Right lobe of liver (tissue), 6 donors: ENCODE measurements at regions not wholly inside any gene's neighbourhood (a gene's known extent, or its start where the extent isn't known, plus 50 kb on each side); places are given as distances from the start of the nearest gene placed in this dataset.

Source experiments
- ATAC-seq, 4 donors: fragments of 200-7000 bp; cut with Tn5 transposase; one replicate each; pipeline ENCODE4 v1.9.1; 2020; ENCODE audit warnings: mild to moderate bottlenecking in 4 of 4, moderate library complexity in 4 of 4
- DNase-seq, 3 donors: peaks; one replicate each; pipeline ENCODE4 v3.0.0-alpha.2; 2020
- H3K27ac ChIP-seq, 3 donors: fragments of 200-600 bp; one replicate each; pipeline ENCODE4 v1.8.0; 2022
- H3K27me3 ChIP-seq, 2 donors: fragments of 200-600 bp; one replicate each; pipeline ENCODE4 v1.8.0; 2022
- H3K36me3 ChIP-seq, 4 donors: fragments of 200-600 bp; sonication (generic) in 1 of 4; one replicate each; pipeline versions ENCODE4 v1.5.1 to v1.8.0; 2017 to 2022; ENCODE audit warnings: control low read depth in 1 of 4
- H3K4me1 ChIP-seq, 4 donors: fragments of 200-600 bp; sonication (generic) in 1 of 4; one replicate each; pipeline versions ENCODE4 v1.5.1 to v1.8.0; 2017 to 2022; ENCODE audit warnings: control low read depth in 1 of 4
- H3K4me3 ChIP-seq, 3 donors: fragments of 200-600 bp; one replicate each; pipeline ENCODE4 v1.8.0; 2022
- H3K9me3 ChIP-seq, 4 donors: fragments of 200-600 bp; sonication (generic) in 1 of 4; one replicate each; pipeline versions ENCODE4 v1.5.1 to v1.8.0; 2017 to 2022; ENCODE audit warnings: control low read depth in 1 of 4
- CTCF ChIP-seq, 4 donors: fragments of 200-600 bp in 3 of 4; fragments of 450-650 bp in 1 of 4; IDR thresholded peaks; one replicate each; pipeline versions ENCODE4 v1.5.1 to v1.8.0; 2016 to 2022; ENCODE audit warnings: antibody characterized with exemption in 4 of 4, mild to moderate bottlenecking in 2 of 4
- POLR2A ChIP-seq: fragments of 450-650 bp; IDR thresholded peaks from one replicate; pipeline ENCODE4 v1.6.1; 2017; ENCODE audit warnings: antibody characterized with exemption, mild to moderate bottlenecking
- WGBS: methylation state at CpG from one replicate; pipeline ENCODE4 v1.1.6; 2018; ENCODE audit warnings: low coverage, low lambda C conversion rate; ENCODE audit not compliant: insufficient coverage; ENCODE audit errors: missing lambda C conversion rate; 5-methylcytosine and 5-hydroxymethylcytosine counted together
- intact Hi-C, 2 donors: fragments of 100-400 bp; cut with DNase I; formaldehyde crosslinking; loops; one replicate each; pipeline versions ENCODE4 v1.11.2 to v1.14.1; 2022
- donor health status: DM: no; HTN: yes; CAD: no.
- donor health status: DM: no; HTN: no; CAD: no.
- donor health status: DM: no; HTN: no; CAD: no.
- donor health status: DM: no; HTN: yes; CAD: no.
- donor health status: DM: no; HTN: yes; CAD: no.

DNA sequence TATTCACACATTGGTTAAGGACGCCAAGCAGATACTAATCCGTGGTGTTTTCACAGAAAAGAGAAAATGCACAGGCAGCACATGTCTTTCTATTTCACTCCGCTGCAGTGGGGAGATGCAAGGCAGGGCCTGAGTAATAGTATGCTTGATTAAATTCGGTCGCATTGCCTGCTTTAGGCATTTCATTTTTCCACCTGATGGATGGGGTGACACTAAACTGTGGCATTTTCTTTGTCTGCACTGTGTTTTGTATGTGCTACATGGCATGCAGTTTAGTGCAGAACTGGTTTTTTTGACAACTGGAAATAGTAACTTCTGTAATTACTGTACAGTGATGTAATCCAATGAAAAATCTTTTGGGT lies 94.9 kb downstream of the SLC17A6 start:
- DNase-seq (no peak), ATAC-seq (no peak)
- H3K27ac ChIP-seq, result no peak overlapping the region
- intact Hi-C loops, result no loop called here
- 41% methylated on average over 5 of the region's 5 CpGs for WGBS
- H3K4me1 ChIP-seq, result no peaks in the 10 kb centered on the region
- H3K27me3 ChIP-seq, result no peaks in the 10 kb centered on the region
- no peaks in the 10 kb centered on the region for H3K9me3 ChIP-seq
- H3K36me3 ChIP-seq, result no peaks in the 10 kb centered on the region
- no peak for TF ChIP-seq CTCF (IDR thresholded peaks at IDR 0.05)
- no peak for TF ChIP-seq POLR2A
- H3K4me3 ChIP-seq, result no peak overlapping the region

DNA sequence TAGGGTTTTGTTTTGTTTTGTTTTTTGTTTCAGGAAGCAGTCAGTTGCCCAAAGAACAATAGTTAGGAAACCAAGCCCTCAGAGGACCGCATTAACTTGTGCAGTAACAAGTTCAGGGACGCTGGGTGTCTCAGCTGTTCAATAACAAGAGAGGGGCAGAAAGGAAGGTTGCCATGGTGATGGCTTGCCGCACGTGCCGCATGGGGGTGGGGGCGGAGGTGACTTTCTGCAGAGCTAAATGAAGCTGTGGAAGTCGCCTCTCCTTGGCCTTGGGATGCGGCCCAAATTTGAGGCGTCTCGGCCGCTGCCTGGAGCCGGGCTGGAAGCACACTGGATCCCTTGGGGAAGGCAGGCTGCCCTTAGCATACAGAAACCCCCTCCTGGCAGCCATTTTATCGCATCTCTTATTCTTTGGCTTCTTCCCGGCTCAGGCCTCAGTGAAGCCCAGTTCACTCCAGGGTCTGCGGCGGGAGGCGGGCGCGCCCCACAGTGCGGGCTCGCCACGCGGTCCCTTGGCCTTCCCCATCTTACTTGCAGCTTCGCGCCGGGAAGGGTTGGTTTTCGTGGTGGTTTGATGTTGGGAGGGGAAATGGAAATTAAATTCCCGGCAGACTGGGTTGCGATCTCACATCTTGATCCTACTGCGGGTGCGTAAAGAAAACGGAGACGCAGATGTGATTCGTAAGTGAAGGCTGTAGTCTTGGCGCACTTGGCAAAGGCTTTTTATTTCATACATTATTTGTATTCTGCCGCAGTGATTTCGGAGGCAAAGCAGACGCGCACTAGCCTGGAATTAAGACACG lies 94.3 kb downstream of the SLC17A6 start:
- Histone ChIP-seq H3K4me3 (peak overlapping the region in 1 of 3 donors; percentile 12), H3K27me3 (no peaks in the 10 kb centered on the region), H3K27ac (no peak overlapping the region), H3K9me3 (no peaks in the 10 kb centered on the region), H3K4me1 (no peaks in the 10 kb centered on the region), H3K36me3 (no peaks in the 10 kb centered on the region)
- DNase-seq (peak in 1 of 3 donors; percentile 20), ATAC-seq (peak; percentile 28 to 46 (median 38))
- no peak for TF ChIP-seq POLR2A
- no peak for TF ChIP-seq CTCF (IDR thresholded peaks at IDR 0.05)
- 19% methylated on average over 15 of the region's 40 CpGs for WGBS
- intact Hi-C loops, result no loop called here

DNA sequence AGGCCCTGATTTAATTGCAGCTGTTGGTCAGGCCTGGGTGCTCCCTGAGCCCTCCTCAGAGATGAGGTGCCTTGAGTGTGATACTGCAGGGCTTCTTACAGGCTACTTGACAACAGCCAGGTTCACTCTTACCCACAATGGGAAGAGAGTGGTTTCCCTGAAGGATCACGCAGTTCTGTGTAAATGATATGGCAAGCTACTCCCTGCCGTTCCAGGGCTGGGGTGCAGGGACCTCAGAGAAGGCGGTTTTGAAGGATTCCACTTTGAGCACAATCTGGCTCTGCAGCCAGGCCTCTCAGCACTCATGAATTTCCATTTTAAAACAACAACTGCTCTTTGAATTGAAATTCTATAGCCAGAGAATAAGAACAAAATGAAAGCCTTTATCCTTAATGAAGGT lies 92.9 kb downstream of the SLC17A6 start:
- no peak for ATAC-seq
- TF ChIP-seq CTCF (IDR thresholded peaks at IDR 0.05), result no peak
- TF ChIP-seq POLR2A, result no peak
- H3K27ac ChIP-seq, result no peak overlapping the region
- 72% methylated on average over 3 of the region's 3 CpGs for WGBS
- no peaks in the 10 kb centered on the region for H3K9me3 ChIP-seq
- H3K36me3 ChIP-seq, result no peaks in the 10 kb centered on the region
- no peaks in the 10 kb centered on the region for H3K27me3 ChIP-seq
- H3K4me1 ChIP-seq, result no peaks in the 10 kb centered on the region
- no peak overlapping the region for H3K4me3 ChIP-seq
- intact Hi-C loops, result no loop called here
- no peak for DNase-seq

DNA sequence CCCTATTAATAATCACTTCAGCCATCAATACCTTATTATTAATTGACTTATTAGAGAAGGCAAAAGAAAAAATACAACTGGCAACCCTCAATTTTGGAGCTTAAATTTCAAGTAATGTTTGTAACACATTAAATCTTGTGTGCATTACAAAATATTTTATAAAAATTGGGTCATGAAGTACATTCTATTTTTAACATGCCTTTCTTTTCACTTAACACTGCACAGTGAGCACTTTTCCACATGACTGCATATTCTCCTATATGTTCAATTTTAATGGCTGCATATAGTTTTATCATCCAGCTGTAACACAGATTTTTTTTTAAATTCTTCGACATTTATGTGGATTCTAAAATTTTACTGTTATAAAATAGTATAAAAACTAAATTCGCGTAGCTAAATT lies 92.5 kb downstream of the SLC17A6 start:
- no peaks in the 10 kb centered on the region for H3K27me3 ChIP-seq
- no peak overlapping the region for H3K27ac ChIP-seq
- no peak overlapping the region for H3K4me3 ChIP-seq
- TF ChIP-seq POLR2A (no peak), CTCF (IDR thresholded peaks at IDR 0.05) (no peak)
- H3K9me3 ChIP-seq, result no peaks in the 10 kb centered on the region
- H3K4me1 ChIP-seq, result no peaks in the 10 kb centered on the region
- DNase-seq (no peak), ATAC-seq (no peak)
- intact Hi-C loops, result no loop called here
- WGBS, result 79% methylated on average over 3 of the region's 3 CpGs
- H3K36me3 ChIP-seq, result no peaks in the 10 kb centered on the region
